Progenitor cell of endocrine pancreas (in vitro differentiated cells): ENCODE measurements at regions not wholly inside any gene's neighbourhood (a gene's known extent, or its start where the extent isn't known, plus 50 kb on each side); places are given as distances from the start of the nearest gene placed in this dataset.

ENCODE experiments used
- DNase-seq: peaks from one replicate; pipeline ENCODE4 v3.0.0; 2021; ENCODE audit warnings: low spot score; ENCODE audit not compliant: unreplicated experiment
- H3K27ac Mint-ChIP-seq: 2 replicates; pipeline ENCODE4 v1.8.0; 2021; ENCODE audit warnings: mild to moderate bottlenecking, moderate library complexity, mixed read lengths
- H3K27me3 Mint-ChIP-seq: 2 replicates; pipeline ENCODE4 v1.8.0; 2021; ENCODE audit warnings: mixed read lengths
- H3K36me3 Mint-ChIP-seq: 2 replicates; pipeline ENCODE4 v1.8.0; 2022; ENCODE audit warnings: mixed read lengths; ENCODE audit not compliant: insufficient read depth
- H3K4me1 Mint-ChIP-seq: 2 replicates; pipeline ENCODE4 v1.8.0; 2021; ENCODE audit warnings: low read depth, mixed read lengths
- H3K4me3 Mint-ChIP-seq: 2 replicates; pipeline ENCODE4 v1.8.0; 2021; ENCODE audit warnings: low read depth, mild to moderate bottlenecking, moderate library complexity, mixed read lengths
- H3K9me3 Mint-ChIP-seq: 2 replicates; pipeline ENCODE4 v1.8.0; 2021; ENCODE audit warnings: low read depth, mixed read lengths
- TF ChIP-seq, protein P1 (sequence below): fragments of 200-600 bp; sonication (generic); IDR thresholded peaks from one replicate; pipeline ENCODE4 v1.5.0; 2021; ENCODE audit warnings: antibody characterized with exemption, mild to moderate bottlenecking; ENCODE audit not compliant: unreplicated experiment

DNA sequence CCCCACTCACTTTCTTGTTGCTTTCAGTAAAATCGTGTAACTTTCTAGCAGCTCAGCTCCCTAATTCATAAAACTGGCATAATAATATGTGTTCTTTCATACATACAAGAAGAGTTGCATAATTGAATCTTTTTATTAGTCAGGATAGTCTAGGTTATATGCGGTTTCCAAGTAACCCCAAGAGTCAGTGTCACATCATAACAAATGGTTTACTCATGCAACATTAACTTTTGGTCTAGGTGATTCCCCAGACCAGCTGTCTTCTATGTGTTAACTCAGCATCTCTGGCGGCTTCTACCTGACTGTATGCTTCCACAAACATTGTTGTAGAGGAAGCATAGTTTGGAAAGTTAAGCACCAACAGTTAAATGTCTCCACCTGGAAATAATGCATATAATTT is 1000.4 kb downstream of the CDH11 start:
- peak overlapping the region; percentile 25 for H3K27ac Mint-ChIP-seq
- TF ChIP-seq, protein P1, sequence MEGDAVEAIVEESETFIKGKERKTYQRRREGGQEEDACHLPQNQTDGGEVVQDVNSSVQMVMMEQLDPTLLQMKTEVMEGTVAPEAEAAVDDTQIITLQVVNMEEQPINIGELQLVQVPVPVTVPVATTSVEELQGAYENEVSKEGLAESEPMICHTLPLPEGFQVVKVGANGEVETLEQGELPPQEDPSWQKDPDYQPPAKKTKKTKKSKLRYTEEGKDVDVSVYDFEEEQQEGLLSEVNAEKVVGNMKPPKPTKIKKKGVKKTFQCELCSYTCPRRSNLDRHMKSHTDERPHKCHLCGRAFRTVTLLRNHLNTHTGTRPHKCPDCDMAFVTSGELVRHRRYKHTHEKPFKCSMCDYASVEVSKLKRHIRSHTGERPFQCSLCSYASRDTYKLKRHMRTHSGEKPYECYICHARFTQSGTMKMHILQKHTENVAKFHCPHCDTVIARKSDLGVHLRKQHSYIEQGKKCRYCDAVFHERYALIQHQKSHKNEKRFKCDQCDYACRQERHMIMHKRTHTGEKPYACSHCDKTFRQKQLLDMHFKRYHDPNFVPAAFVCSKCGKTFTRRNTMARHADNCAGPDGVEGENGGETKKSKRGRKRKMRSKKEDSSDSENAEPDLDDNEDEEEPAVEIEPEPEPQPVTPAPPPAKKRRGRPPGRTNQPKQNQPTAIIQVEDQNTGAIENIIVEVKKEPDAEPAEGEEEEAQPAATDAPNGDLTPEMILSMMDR = no peak
- no peaks in the 10 kb centered on the region for H3K9me3 Mint-ChIP-seq
- DNase-seq = no peak
- H3K27me3 Mint-ChIP-seq = no peaks in the 10 kb centered on the region
- no peaks in the 10 kb centered on the region for H3K4me1 Mint-ChIP-seq
- H3K4me3 Mint-ChIP-seq = no peak overlapping the region
- H3K36me3 Mint-ChIP-seq = no peaks in the 10 kb centered on the region

- Mint-ChIP-seq H3K4me1 (no peaks in the 10 kb centered on the region), H3K27me3 (no peaks in the 10 kb centered on the region), H3K36me3 (no peaks in the 10 kb centered on the region), H3K27ac (no peak overlapping the region), H3K9me3 (no peaks in the 10 kb centered on the region), H3K4me3 (no peak overlapping the region)
- DNase-seq = no peak
- TF ChIP-seq, protein P1 = no peak
Measured at GRCh38 chr16:64116151-64116550, 1005.7 kb downstream of the CDH11 start.

GRCh38 chr16:64109241-64109640 is 1012.6 kb downstream of the CDH11 start:
- TF ChIP-seq, protein P1 = no peak
- Mint-ChIP-seq H3K36me3 (no peaks in the 10 kb centered on the region), H3K27ac (no peak overlapping the region), H3K9me3 (peaks cover 7% of the 10 kb centered on the region), H3K4me1 (peaks cover 7% of the 10 kb centered on the region), H3K4me3 (no peak overlapping the region), H3K27me3 (no peaks in the 10 kb centered on the region)
- no peak for DNase-seq

DNA sequence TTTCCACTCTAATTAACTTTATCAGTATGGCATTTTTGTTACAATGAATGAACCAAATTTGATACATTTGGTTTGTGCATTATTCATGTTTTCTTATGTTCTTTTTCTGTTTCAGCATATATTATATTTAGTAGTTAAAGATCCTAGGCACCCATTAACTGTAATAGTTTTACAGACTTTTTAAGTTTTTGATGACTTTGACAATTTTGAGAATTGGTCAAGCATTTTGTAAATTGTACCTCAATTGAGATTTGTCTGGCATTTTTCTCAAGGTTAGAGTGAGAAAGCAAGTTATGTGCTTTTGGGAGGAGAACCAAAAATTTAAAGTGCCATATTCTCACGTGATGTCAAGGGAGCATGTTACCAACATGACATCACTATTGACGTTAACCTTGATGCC is 1019.2 kb downstream of the CDH11 start:
- DNase-seq = no peak
- Mint-ChIP-seq H3K4me1 (no peaks in the 10 kb centered on the region), H3K4me3 (no peak overlapping the region), H3K27ac (no peak overlapping the region), H3K9me3 (no peaks in the 10 kb centered on the region), H3K36me3 (no peaks in the 10 kb centered on the region), H3K27me3 (no peaks in the 10 kb centered on the region)
- TF ChIP-seq, protein P1 = no peak

DNA sequence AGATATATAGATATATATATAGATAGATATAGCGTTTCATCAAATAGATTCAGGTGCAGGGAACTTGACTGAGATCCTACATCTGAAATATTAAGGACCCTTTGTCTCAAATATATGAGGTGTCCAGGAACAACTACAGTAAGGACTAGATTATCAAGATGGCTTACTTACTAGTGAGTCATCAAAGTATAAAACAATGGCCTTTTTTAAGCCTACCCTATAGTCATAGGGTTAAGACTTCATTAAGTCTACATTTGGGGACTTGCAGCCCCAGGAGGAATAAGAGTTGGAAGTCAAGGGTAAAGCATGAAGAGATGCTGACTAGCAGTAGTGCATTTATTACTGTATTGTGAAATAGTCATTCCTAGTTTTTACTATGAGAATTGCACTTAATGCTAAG is 1023.4 kb downstream of the CDH11 start:
- DNase-seq = no peak
- Mint-ChIP-seq H3K4me1 (no peaks in the 10 kb centered on the region), H3K27me3 (no peaks in the 10 kb centered on the region), H3K9me3 (no peaks in the 10 kb centered on the region), H3K27ac (no peak overlapping the region), H3K36me3 (no peaks in the 10 kb centered on the region), H3K4me3 (no peak overlapping the region)
- TF ChIP-seq, protein P1 = no peak
